RCC 7860 (cell line): ENCODE measurements at regions not wholly inside any gene's neighbourhood (a gene's known extent, or its start where the extent isn't known, plus 50 kb on each side); places are given as distances from the start of the nearest gene placed in this dataset.
"Not testable (repeated sequence)": the region's sequence is repeated elsewhere in the genome, so short reads cannot be mapped to it uniquely, and the experiment has no call there.

Experiments used
- DNase-seq: peaks from one replicate; pipeline ENCODE4 v3.0.0-alpha.2; 2015; ENCODE audit warnings: low spot score
- FAIRE-seq: peaks from 2 replicates; lab custom pipeline; 2012; peaks lifted over from hg19 to GRCh38; lab: Jason Lieb, UNC

GRCh38 chr17:71824671-71825070 is 296.1 kb upstream of the SOX9 start:
- FAIRE-seq (no peak), DNase-seq (no peak)

DNA sequence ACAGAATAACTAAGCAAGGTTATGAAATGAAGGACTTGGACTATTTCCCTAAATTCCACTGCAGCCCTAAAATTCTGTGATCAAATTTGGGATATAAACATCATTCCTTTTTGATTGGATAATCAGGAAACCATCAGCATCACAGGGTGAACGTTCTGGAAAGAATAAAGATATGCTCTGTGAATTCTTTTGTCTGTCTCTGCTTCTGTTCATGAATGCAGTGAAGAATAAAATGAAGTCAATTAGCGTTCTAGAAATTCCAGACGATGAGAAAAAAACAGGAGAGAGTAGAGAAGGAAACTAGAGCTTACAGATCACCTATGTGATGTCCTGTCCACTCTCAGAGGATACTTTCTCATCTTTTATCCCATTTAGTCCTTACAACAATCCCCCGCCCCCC is 295.1 kb upstream of the SOX9 start:
- DNase-seq, result no peak
- FAIRE-seq, result no peak

GRCh38 chr17:71828182-71828596 is 292.6 kb upstream of the SOX9 start:
- FAIRE-seq (no peak), DNase-seq (no peak)

- DNase-seq, result no peak
- no peak for FAIRE-seq
Observed at GRCh38 chr17:71830866-71831265, 290.0 kb upstream of the SOX9 start.

- FAIRE-seq (peak; percentile 24), DNase-seq (peak; percentile 23)
Observed at GRCh38 chr17:71842986-71843385, 277.8 kb upstream of the SOX9 start.

GRCh38 chr17:71845337-71845736 is 275.5 kb upstream of the SOX9 start:
- no peak for FAIRE-seq

DNA sequence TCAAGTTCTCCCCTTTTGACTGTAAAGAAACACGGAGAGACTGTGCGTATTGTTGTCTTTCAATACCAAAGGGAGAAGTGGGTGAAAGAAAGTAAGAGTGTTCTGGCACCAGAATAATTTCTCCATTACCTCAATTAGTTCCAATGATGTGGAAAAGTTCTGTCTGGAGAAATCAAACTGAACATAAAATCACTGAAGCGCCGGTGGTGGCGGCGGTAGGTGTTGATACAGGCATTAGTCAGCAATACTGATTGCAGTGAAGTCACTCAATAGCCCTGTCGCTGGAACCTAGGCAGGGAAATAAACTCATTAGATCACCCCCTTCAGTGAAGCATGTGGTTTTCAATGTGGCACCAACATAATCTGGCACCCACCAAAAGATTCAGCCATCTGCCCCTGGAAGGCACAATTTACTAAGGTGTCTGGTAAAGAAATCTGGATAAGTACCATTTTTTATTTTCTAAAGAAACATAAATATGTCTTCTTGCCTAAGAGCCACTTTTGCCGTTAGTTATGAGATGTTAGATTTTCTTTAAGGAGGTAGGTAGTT is 274.2 kb upstream of the SOX9 start:
- FAIRE-seq (peak; percentile 95), DNase-seq (peak; percentile 73)

More at GRCh38 chr17:71845337-71845736, 275.5 kb upstream of the SOX9 start:
- DNase-seq, result no peak

GRCh38 chr17:71849783-71850768 is 270.7 kb upstream of the SOX9 start:
- FAIRE-seq, result no peak

DNA sequence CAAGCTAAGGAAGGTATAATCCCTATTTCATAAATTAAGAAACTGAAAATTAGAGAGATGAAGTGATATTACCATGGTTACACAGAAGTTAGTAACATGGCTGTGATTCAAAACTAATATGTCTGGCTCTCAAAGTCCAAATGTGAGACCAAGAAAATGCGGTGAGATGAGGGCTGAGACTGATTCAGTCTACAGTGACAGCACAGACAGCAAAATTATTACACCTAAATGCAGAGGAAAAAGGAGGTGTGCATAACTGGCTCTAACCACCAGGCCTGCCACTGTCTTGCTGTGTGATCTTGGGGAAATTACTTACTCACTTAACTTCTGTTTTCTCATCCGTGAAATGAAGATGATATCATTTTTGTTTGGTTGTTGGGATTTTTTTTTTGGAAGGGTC is 270.0 kb upstream of the SOX9 start:
- FAIRE-seq (peak; percentile 91), DNase-seq (peak; percentile 72)

More at GRCh38 chr17:71849783-71850768, 270.7 kb upstream of the SOX9 start:
- DNase-seq, result peak; percentile 44

GRCh38 chr17:71855010-71855409 is 265.8 kb upstream of the SOX9 start:
- FAIRE-seq (no peak), DNase-seq (no peak)

- no peak for DNase-seq
- FAIRE-seq, result no peak
Observed at GRCh38 chr17:71864755-71865154, 256.1 kb upstream of the SOX9 start.

DNA sequence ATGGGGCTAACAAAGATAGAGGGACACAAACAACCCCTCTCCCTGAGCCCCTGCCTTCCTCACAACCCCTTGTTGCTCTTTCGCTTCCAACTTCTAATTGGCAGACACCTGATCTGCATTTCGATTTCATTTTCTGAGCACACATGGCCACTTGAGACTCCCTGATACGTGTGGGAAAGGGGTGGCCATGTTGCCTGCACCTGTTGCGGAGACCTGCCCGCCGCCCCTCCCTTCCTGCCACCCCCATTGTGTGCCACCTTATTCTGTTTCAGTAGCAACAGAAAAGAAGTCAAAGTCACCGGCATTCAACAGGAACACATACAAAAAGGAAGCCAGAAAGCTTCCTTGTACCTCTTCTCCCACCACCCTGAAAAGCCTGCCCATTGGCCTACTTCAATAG is 254.7 kb upstream of the SOX9 start:
- DNase-seq, result no peak
- no peak for FAIRE-seq

DNA sequence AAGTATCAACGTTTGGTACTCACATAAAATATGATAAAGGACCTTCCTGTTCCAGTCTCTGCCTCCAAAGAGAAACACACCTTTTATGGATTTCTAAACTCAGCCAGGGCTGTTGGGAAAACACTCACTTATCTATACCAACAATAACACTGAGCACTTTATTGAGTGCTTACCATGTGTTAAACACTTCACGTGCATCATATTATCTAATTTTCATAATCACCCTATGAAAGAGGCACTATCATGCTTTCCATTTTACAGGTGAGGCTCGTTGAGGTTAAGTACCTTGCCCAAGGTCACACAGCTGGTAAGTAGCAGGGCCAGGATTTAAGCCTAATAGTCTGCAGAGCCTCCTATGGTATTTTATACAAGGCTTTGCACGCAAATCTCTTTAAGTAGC is 251.5 kb upstream of the SOX9 start:
- no peak for FAIRE-seq

DNA sequence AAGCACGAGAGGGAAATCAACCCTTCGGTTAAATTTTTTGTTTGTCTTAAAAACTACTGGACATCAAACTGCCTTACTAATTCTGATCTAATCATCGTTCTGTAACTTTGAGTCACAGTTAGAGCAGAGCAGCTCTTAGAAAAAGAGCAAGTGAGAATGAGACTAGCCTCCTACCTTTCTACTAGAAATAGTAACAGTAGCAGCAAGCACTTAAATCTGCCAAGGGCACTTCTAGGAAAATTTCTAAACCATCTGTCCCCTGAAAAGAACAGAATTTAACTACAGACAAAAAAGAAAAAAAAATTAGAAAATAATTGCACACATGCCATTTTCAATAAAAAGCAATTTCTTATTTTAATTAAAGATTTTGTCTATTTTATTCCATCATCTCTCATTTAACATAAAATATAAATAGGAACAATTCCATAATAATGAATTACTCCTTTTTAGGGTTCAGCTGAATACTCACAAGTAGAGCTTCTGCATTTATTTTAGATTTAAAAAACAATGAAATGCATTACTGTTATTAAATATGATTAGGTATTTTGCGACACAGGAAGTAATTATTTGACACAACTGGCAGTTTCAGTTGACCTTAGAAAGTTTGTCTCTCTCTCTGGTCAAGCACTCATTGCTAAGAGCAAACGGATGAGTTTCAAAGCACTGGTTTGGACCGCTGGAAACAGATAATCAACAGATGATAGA is 250.8 kb upstream of the SOX9 start:
- DNase-seq (no peak), FAIRE-seq (no peak)

More for the DNA sequence above, 251.5 kb upstream of the SOX9 start:
- no peak for DNase-seq

- FAIRE-seq, result no peak
- no peak for DNase-seq
Observed at GRCh38 chr17:71870546-71870862, 250.3 kb upstream of the SOX9 start.

DNA sequence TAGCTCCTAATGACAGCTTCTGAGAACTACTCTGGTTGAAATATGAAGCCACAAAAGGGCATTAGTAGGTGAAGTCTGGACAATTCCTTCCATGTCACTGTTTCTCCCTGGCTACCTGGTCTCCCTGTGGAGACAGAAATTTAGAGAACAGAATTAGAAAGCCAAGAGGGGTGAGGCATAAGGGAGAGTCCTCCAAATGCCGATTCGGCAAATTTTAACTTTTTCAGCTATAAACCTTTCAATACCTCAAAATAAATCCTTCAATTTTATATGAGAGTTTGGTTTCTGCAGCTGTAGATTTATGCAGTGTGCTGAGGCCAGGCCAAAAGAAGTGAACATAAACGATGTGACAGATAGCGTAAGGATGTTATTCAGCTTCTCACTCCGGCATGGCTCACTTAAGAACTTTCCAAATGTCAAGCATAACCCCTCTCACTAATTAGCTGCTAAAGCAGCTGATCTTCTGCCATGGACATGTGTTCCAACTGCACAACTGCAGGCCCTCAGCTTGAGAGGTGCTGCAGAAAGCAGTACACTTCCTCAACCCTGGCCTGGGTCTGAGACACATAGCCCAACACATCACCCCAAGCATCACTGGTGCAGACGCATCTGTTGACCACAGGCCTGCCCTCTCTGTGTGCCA is 247.9 kb upstream of the SOX9 start:
- FAIRE-seq, result no peak
- DNase-seq, result no peak

GRCh38 chr17:71874773-71875172 is 246.0 kb upstream of the SOX9 start:
- not testable (repeated sequence) for DNase-seq, FAIRE-seq

- no peak for FAIRE-seq
- no peak for DNase-seq
Observed at GRCh38 chr17:71878271-71878670, 242.5 kb upstream of the SOX9 start.

- FAIRE-seq (no peak), DNase-seq (no peak)
Observed at GRCh38 chr17:71878998-71879397, 241.8 kb upstream of the SOX9 start.

DNA sequence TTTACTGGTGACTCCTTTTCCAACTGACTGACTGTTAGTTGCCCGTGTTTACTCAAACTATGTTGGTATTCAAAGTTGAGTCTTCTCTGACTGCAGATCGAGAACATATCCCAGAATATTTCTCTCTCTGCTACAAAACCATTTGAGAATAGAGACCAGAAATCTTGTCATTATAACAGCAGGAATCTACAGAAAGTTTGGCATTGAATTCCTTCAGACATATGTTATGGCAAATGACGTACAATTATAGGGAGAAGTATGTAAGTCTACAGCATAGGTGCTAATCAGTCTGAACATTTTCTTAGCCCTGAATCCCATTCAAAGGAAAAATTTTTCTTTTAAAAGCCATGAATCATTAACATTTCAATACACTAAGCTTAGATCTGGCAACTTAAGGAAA is 239.8 kb upstream of the SOX9 start:
- no peak for DNase-seq
- FAIRE-seq, result no peak

- DNase-seq (no peak), FAIRE-seq (no peak)
Observed at GRCh38 chr17:71881581-71881980, 239.2 kb upstream of the SOX9 start.
